Activated CD4-positive, alpha-beta T cell treated with anti-CD3 and anti-CD28 coated beads, Interleukin-2, Interleukin-4, amounts not matched to agents 100 ng/mL and 50 ng/mL, durations not matched to agents 16 hours and 8 hours (primary cell): ENCODE measurements at regions not wholly inside any gene's neighbourhood (a gene's known extent, or its start where the extent isn't known, plus 50 kb on each side); places are given as distances from the start of the nearest gene placed in this dataset.
"Not testable (repeated sequence)": the region's sequence is repeated elsewhere in the genome, so short reads cannot be mapped to it uniquely, and the experiment has no call there.

Source experiments
- DNase-seq: peaks from one replicate; pipeline ENCODE4 v3.0.0-alpha.2; 2020; ENCODE audit warnings: low spot score

GRCh38 chr5:62886603-62887315, 308.1 kb downstream of the LRRC70 start:
- no peak for DNase-seq

DNA sequence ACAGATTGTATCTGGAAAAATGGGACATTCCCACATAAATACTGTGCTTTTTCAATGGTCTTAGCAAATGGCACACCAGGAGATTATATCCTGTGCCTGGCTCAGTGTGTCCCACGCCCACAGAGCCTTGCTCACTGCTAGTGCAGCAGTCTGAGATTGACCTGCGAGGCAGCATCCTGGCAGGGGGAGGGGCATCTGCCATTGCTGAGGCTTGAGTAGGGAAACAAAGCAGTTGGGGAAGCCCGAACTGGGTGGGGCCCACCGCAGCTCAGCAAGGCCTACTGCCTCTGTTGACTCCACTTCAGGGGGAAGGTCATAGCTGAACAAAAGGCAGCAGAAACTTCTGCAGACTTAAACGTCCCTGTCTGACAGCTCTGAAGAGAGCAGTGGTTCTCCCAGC, 258.7 kb downstream of the LRRC70 start:
- not testable (repeated sequence) for DNase-seq

- no peak for DNase-seq
Measured at GRCh38 chr5:62829604-62829986, 251.0 kb downstream of the LRRC70 start.

DNA sequence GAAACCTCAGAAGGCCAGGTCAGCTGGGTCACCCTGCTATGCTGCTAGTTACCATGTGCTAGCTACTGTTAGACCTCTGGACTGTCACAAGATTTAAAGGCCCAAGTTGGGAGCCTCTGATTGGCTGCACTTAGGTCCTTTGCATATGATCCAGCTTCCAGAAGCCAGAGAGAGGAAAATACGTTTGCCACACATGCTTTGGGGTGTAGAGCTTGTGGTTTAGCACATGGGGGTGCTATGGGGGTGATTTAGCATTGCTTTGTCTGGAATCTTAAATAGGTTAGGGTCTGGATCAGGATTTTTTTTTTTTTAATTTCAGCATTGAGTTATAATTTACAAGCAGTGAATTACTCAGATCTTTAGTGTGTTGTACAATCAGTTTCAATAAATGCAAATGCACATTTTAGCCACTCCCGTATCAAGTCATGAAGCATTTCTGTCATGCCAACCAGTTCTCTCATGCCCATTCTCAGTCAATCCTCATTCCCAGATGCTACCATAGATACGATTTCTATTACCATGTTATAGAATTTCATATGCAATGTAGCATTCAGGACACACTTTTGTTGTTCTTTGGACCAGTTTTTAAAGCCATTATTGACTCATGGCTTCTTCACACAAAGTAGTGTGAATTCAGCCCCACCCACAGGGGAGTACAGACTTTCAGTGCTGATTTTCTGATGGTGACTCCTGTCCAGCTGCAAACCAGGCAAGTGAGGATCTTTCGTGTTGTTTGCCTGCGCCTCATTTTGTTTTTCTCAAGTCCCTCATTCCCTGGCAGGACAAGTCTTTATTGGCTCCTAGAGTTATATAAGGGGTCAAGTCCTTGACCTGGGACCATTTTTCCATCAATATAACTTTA, 250.4 kb downstream of the LRRC70 start:
- DNase-seq = no peak

- no peak for DNase-seq
Measured at GRCh38 chr5:62825623-62826220, 247.1 kb downstream of the LRRC70 start.

DNA sequence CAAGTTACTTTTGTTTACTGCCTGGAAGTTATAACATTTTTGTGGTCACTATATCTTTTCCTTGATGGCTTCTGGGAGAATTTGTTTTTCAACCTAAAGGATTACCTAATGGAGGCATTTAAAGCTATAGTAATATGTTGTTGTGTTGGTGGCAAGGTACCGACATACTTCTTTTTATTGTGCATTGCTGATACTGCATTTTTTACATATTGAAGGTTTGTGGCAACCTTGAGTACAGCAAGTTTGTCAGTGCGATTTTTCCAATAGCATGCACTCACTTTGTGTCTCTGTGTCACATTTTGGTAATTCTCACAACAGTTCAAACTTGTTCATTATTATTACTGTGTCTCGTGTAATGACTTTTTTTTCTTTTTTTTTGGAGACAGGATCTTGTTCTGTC, 246.3 kb downstream of the LRRC70 start:
- DNase-seq = no peak

DNA sequence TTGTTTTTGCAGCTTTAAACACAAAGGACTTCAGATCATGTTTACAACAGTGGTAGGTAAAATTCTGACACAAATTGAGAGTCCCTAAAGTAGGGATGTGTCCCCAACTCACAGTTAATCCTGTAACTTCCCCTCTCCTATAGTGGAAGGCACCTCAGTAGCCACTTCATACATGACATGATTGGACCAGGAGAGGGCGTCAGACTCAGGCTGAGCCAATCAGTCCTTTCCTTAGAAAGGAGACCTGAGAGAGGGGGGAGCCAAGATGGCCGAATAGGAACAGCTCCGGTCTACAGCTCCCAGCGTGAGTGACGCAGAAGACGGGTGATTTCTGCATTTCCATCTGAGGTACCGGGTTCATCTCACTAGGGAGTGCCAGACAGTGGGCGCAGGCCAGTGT, 238.4 kb downstream of the LRRC70 start:
- DNase-seq = not testable (repeated sequence)

GRCh38 chr5:62814991-62815390, 236.4 kb downstream of the LRRC70 start:
- DNase-seq = no peak

GRCh38 chr5:62812621-62813255, 234.1 kb downstream of the LRRC70 start:
- no peak for DNase-seq

- not testable (repeated sequence) for DNase-seq
Measured at GRCh38 chr5:62804819-62805218, 226.2 kb downstream of the LRRC70 start.

GRCh38 chr5:62795926-62796325, 217.3 kb downstream of the LRRC70 start:
- DNase-seq = no peak

DNA sequence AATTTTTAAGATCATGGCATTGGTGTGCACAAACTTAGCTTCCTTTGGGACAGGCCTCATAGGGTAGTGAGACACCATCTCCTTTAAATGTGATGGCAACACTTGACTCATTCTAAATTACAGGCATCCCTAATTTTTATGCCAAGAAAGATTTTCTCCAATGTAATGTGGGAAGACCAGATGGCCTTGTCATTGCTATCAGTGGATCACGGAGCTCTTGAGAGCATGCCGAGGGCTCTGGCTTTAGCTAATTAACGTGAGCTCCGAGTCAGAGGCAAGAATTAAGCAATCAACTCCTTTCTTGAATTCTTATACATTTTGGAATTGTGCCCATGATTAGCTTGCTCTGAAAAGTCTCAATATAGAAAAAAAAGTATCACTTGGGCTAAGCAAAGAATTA, 215.8 kb downstream of the LRRC70 start:
- DNase-seq = no peak

- DNase-seq = no peak
Measured at GRCh38 chr5:62791059-62791458, 212.4 kb downstream of the LRRC70 start.

- no peak for DNase-seq
Measured at GRCh38 chr5:62790348-62790747, 211.7 kb downstream of the LRRC70 start.

DNA sequence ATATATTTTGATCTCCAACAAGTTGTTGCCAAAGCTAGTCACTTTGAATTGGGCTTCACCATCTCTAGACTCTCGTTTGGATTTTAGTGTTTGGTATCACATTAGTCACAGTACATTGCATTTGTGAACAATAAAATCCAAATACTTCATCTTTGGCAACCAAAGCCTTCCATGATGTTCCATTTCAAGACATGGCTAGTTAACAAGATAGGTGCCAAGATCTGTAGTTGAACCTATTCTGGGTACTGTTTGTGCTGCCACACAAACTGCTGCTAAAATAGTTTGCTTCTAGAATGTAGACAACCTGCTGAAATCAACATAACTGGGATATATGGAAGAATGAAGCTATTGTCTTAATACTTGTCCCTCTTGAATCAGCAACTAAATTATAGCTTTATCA, 207.5 kb downstream of the LRRC70 start:
- DNase-seq = no peak

- DNase-seq = no peak
Measured at GRCh38 chr5:62785588-62785987, 207.0 kb downstream of the LRRC70 start.

DNA sequence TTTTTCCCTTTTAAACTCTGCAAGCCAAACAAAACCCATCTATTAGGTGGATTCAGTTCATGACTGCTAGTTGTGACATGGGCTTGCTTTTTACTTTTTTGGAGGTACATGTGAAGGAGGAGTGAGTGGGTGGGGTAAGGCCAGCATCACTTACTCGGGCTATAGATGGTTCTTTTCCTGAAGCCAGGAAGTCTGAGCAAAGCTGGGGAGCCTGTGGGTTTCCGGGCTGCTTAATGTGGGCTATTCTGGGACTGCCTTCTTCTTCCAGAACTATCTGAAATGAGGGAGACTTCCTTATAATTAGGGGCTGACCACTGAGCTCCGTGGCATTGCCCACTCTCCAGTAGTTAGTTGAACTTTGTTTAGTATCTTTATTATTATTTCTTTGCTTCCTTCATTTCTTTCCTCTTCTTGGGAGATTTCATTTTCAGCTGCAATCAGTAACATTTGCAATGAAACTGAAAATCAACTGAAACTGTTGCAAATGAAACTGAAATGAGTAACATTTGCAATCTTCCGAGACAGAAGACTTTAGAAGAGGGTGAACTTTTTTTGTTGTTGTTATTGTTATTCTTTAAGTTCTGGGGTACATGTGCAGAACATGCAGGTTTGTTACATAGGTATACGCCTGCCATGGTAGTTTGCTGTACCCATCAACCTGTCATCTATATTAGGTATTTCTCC, 204.9 kb downstream of the LRRC70 start:
- no peak for DNase-seq

GRCh38 chr5:62780888-62781287, 202.3 kb downstream of the LRRC70 start:
- DNase-seq = no peak

GRCh38 chr5:62780230-62780629, 201.6 kb downstream of the LRRC70 start:
- DNase-seq = no peak

- DNase-seq = peak; percentile 40
Measured at GRCh38 chr5:62779010-62779422, 200.4 kb downstream of the LRRC70 start.

GRCh38 chr5:62778316-62779009, 199.8 kb downstream of the LRRC70 start:
- DNase-seq = no peak
